Endothelial cell of umbilical vein (primary cell): ENCODE measurements at regions not wholly inside any gene's neighbourhood (a gene's known extent, or its start where the extent isn't known, plus 50 kb on each side); places are given as distances from the start of the nearest gene placed in this dataset.

Experiments used
- BruUV-seq: library from RNA; stranded (reverse); fragments of 400-500 nt; replicated peaks from 2 replicates; lab custom pipeline; 2021; lab: Mats Ljungman, UMichigan
- CTCF ChIA-PET: fragments of 300-600, 350-600 bp; sonication (Branson Sonifier 250); formaldehyde crosslinking; loops from one replicate; lab custom pipeline; 2021; ENCODE audit warnings: antibody characterized with exemption, inconsistent platforms; lab: Charles Lee
- POLR2A ChIA-PET: fragments of 300-600, 350-600 bp; sonication (Branson Sonifier 250); formaldehyde crosslinking; loops from one replicate; lab custom pipeline; 2021; ENCODE audit warnings: antibody characterized with exemption, inconsistent platforms; lab: Charles Lee
- DNase-seq: peaks from one replicate; pipeline ENCODE4 v3.0.0-alpha.2; 2011; ENCODE audit warnings: low read depth, low spot score
- FAIRE-seq: peaks from 2 replicates; lab custom pipeline; 2011; peaks lifted over from hg19 to GRCh38; lab: Jason Lieb, UNC
- H2AFZ ChIP-seq: 2 replicates; pipeline ENCODE4 v1.6.0; 2012; ENCODE audit warnings: low read depth, low read length, control low read depth, inconsistent platforms
- H3K27ac ChIP-seq: 2 replicates; pipeline ENCODE4 v1.5.1; 2011; ENCODE audit warnings: low read depth, mild to moderate bottlenecking, control low read depth, low read length, moderate library complexity; ENCODE audit not compliant: insufficient read depth
- H3K27me3 ChIP-seq, 2 experiments: 2 replicates each; pipeline versions ENCODE4 v1.6.0 to v1.6.1; 2011; ENCODE audit warnings: low read length in 2 of 2, mixed read lengths in 1 of 2; ENCODE audit not compliant: control insufficient read depth in 2 of 2, insufficient read depth in 2 of 2
- H3K36me3 ChIP-seq, 2 experiments: 2 replicates in 1 of 2; 3 replicates in 1 of 2; pipeline ENCODE4 v1.5.1; 2011; ENCODE audit warnings: low read length in 2 of 2, mild to moderate bottlenecking in 1 of 2, moderate library complexity in 1 of 2; ENCODE audit not compliant: control insufficient read depth in 2 of 2, insufficient read depth in 2 of 2; ENCODE audit errors: extremely low read depth in 1 of 2
- H3K4me1 ChIP-seq: 3 replicates; pipeline ENCODE4 v1.5.1; 2011; ENCODE audit warnings: mild to moderate bottlenecking, low read length; ENCODE audit not compliant: control insufficient read depth, insufficient read depth; ENCODE audit errors: extremely low read depth
- H3K4me2 ChIP-seq: 2 replicates; pipeline ENCODE4 v1.6.1; 2011; ENCODE audit warnings: low read length, control low read depth, mixed read lengths; ENCODE audit not compliant: insufficient read depth
- H3K4me3 ChIP-seq, 3 experiments: fragments of 200-600 bp in 1 of 3; sonication (generic), shearing (Covaris generic) in 1 of 3; replicated peaks in 1 of 3; 2 replicates each; pipeline ENCODE4 v1.5.1; 2011 to 2016; ENCODE audit warnings: control low read depth in 3 of 3, low read length in 3 of 3, mild to moderate bottlenecking in 2 of 3, inconsistent platforms in 1 of 3, low read depth in 1 of 3, moderate library complexity in 1 of 3; ENCODE audit not compliant: insufficient read depth in 1 of 3
- H3K79me2 ChIP-seq: 2 replicates; pipeline ENCODE4 v1.6.0; 2012; ENCODE audit warnings: low read length, inconsistent platforms; ENCODE audit not compliant: control insufficient read depth, insufficient read depth
- H3K9ac ChIP-seq: replicated peaks from 2 replicates; pipeline ENCODE3; 2011; ENCODE audit warnings: low read length, control low read depth; ENCODE audit not compliant: insufficient read depth; ENCODE audit errors: extremely low read depth
- H3K9me1 ChIP-seq: replicated peaks from 3 replicates; pipeline ENCODE4 v1.6.0; 2011; ENCODE audit warnings: mild to moderate bottlenecking, low read length; ENCODE audit not compliant: control insufficient read depth, insufficient read depth; ENCODE audit errors: extremely low read depth
- H3K9me3 ChIP-seq: replicated peaks from 2 replicates; pipeline ENCODE4 v1.5.1; 2012; ENCODE audit warnings: low read length, inconsistent platforms; ENCODE audit not compliant: control insufficient read depth, insufficient read depth
- H4K20me1 ChIP-seq: replicated peaks from 2 replicates; pipeline ENCODE3; 2011; ENCODE audit warnings: mild to moderate bottlenecking, low read length; ENCODE audit not compliant: control insufficient read depth, insufficient read depth; ENCODE audit errors: extremely low read depth
- CTCF ChIP-seq, 2 donors: IDR thresholded peaks; 1 replicate in 1 of 2; 2 replicates in 1 of 2; pipeline ENCODE4 v1.5.1; 2011; ENCODE audit warnings: low read length in 2 of 2, mild to moderate bottlenecking in 2 of 2, moderate library complexity in 2 of 2, control low read depth in 1 of 2, inconsistent platforms in 1 of 2, low read depth in 1 of 2; ENCODE audit not compliant: insufficient read depth in 1 of 2; ENCODE audit errors: extremely low read depth in 1 of 2
- EZH2 ChIP-seq: IDR thresholded peaks from 2 replicates; pipeline ENCODE4 v1.6.1; 2012; ENCODE audit warnings: borderline replicate concordance, low read depth, mild to moderate bottlenecking, moderate library complexity, low read length, inconsistent platforms; ENCODE audit not compliant: severe bottlenecking
- FOS ChIP-seq: IDR thresholded peaks from 2 replicates; pipeline ENCODE4 v1.6.1; 2011; ENCODE audit warnings: mild to moderate bottlenecking, low read length, moderate library complexity, borderline replicate concordance; ENCODE audit not compliant: insufficient read depth
- GATA2 ChIP-seq: IDR thresholded peaks from 2 replicates; pipeline ENCODE4 v1.7.0; 2011; ENCODE audit warnings: low read depth, mild to moderate bottlenecking, moderate library complexity, mixed read lengths, low read length; ENCODE audit not compliant: insufficient read length, insufficient read depth
- JUN ChIP-seq: IDR thresholded peaks from 2 replicates; pipeline ENCODE4 v1.6.1; 2011; ENCODE audit warnings: borderline replicate concordance, low read depth; ENCODE audit not compliant: insufficient read length, insufficient read depth
- MAX ChIP-seq: IDR thresholded peaks from 2 replicates; pipeline ENCODE4 v1.6.1; 2011; ENCODE audit not compliant: insufficient read depth, insufficient read length
- MYC ChIP-seq: IDR thresholded peaks from one replicate; pipeline ENCODE4 v1.6.1; 2011; ENCODE audit warnings: mild to moderate bottlenecking, low read depth, low read length
- POLR2A ChIP-seq: IDR thresholded peaks from 2 replicates; pipeline ENCODE4 v1.6.1; 2012; ENCODE audit warnings: low read depth, mild to moderate bottlenecking, control low read depth, low read length
- POLR2AphosphoS5 ChIP-seq: IDR thresholded peaks from 2 replicates; pipeline ENCODE4 v1.6.1; 2012; ENCODE audit warnings: low read depth, mild to moderate bottlenecking, control low read depth, low read length, moderate library complexity; ENCODE audit not compliant: insufficient read depth
- dilution Hi-C: fragments of 300-500 bp; cut with MboI; formaldehyde crosslinking; loops from one replicate; pipeline ENCODE4 v1.15.0; 2019; ENCODE audit warnings: low sequenced_read_pairs; ENCODE audit not compliant: extremely low pct_ligation_motif_present
- intact Hi-C: fragments of 100-400 bp; cut with micrococcal nuclease; formaldehyde crosslinking; loops from one replicate; pipeline ENCODE4 v1.10.0; 2022

GRCh38 chr3:137845194-137845593, 81.1 kb downstream of the SOX14 start:
- no peaks in the 10 kb centered on the region for H3K9me1 ChIP-seq
- H3K27me3 ChIP-seq, result no peaks in the 10 kb centered on the region
- FAIRE-seq (no peak), DNase-seq (no peak)
- H3K36me3 ChIP-seq, result no peaks in the 10 kb centered on the region
- TF ChIP-seq POLR2AphosphoS5 (no peak), EZH2 (no peak), MYC (no peak), GATA2 (no peak), MAX (no peak), POLR2A (no peak), FOS (no peak), JUN (no peak), CTCF (IDR thresholded peaks at IDR 0.05; ENCODE audit: extremely low read depth in 1 of 2, insufficient read depth in 1 of 2, low read depth in 1 of 2, low read length in 2 of 2) (no peak)
- dilution Hi-C loops, result no loop called here
- H3K4me2 ChIP-seq, result no peak overlapping the region
- BruUV-seq, result no TSS peak
- H3K79me2 ChIP-seq, result no peaks in the 10 kb centered on the region
- intact Hi-C loops, result no loop called here
- no peaks in the 10 kb centered on the region for H3K9me3 ChIP-seq
- H3K4me1 ChIP-seq, result no peaks in the 10 kb centered on the region
- no peak overlapping the region for H3K4me3 ChIP-seq
- H3K27ac ChIP-seq, result no peak overlapping the region
- ChIA-PET CTCF (no interaction called here), POLR2A (no interaction called here)
- H3K9ac ChIP-seq, result no peak overlapping the region
- no peaks in the 10 kb centered on the region for H4K20me1 ChIP-seq
- no peak overlapping the region for H2AFZ ChIP-seq
